A549 (cell line): ENCODE measurements at regions not wholly inside any gene's neighbourhood (a gene's known extent, or its start where the extent isn't known, plus 50 kb on each side); places are given as distances from the start of the nearest gene placed in this dataset.

Source experiments
- ATAC-seq, 2 experiments: fragments of 200-7000 bp in 1 of 2; fragments of >200 bp in 1 of 2; cut with Nextera tagmentation in 1 of 2; cut with Tn5 transposase in 1 of 2; 3 replicates each; pipeline versions ENCODE4 v1.8.0 to v1.9.1; 2018 to 2020; ENCODE audit warnings: mild to moderate bottlenecking in 1 of 2, moderate library complexity in 1 of 2
- CTCF ChIA-PET: fragments of 300-600 bp; sonication (Branson Sonifier 250); formaldehyde crosslinking; extraction: SDS; loops from one replicate; lab custom pipeline; 2021; ENCODE audit warnings: antibody characterized with exemption, inconsistent platforms; lab: Yijun Ruan, JAX
- POLR2A ChIA-PET: fragments of 350-600 bp; formaldehyde crosslinking; extraction: SDS; loops from one replicate; lab custom pipeline; 2021; ENCODE audit warnings: antibody characterized with exemption, inconsistent platforms; lab: Yijun Ruan, JAX
- DNase-seq, 2 experiments: peaks; one replicate each; pipeline versions ENCODE4 v3.0.0 to v3.0.0-alpha.2; 2011 to 2016; ENCODE audit warnings: low read depth in 1 of 2, low spot score in 1 of 2
- FAIRE-seq: peaks from 2 replicates; lab custom pipeline; 2011; peaks lifted over from hg19 to GRCh38; lab: Jason Lieb, UNC
- H3K27ac ChIP-seq, 2 experiments: fragments of >200 bp; sonication (Bioruptor Twin); formaldehyde crosslinking; 3 replicates each; pipeline ENCODE4 v1.5.1; 2016 to 2017
- H3K4me1 ChIP-seq: fragments of >200 bp; sonication (Bioruptor Twin); formaldehyde crosslinking; 3 replicates; pipeline ENCODE4 v1.6.1; 2016
- H3K4me2 ChIP-seq: fragments of >200 bp; sonication (Bioruptor Twin); formaldehyde crosslinking; 3 replicates; pipeline ENCODE4 v1.6.1; 2016
- H3K4me3 ChIP-seq: fragments of >200 bp; sonication (Bioruptor Twin); formaldehyde crosslinking; 3 replicates; pipeline ENCODE4 v1.5.1; 2016
- H3K9me3 ChIP-seq: fragments of >200 bp; sonication (Bioruptor Twin); formaldehyde crosslinking; 3 replicates; pipeline ENCODE4 v1.6.1; 2016
- BCL3 ChIP-seq: fragments of >200 bp; sonication (Bioruptor Twin); formaldehyde crosslinking; IDR thresholded peaks from 3 replicates; pipeline ENCODE4 v1.6.1; 2016
- CBX8 ChIP-seq: fragments of 200-600 bp; sonication (generic); IDR thresholded peaks from 2 replicates; pipeline ENCODE4 v1.6.1; 2016
- CHD4 ChIP-seq: fragments of 200-600 bp; sonication (generic); IDR thresholded peaks from 2 replicates; pipeline ENCODE4 v1.6.1; 2016; ENCODE audit warnings: antibody characterized with exemption, mild to moderate bottlenecking, borderline replicate concordance
- EHF ChIP-seq: fragments of 250-450 bp; sonication (Bioruptor Pico); IDR thresholded peaks from 2 replicates; pipeline ENCODE4 v1.5.0; 2020; ENCODE audit warnings: mild to moderate bottlenecking
- EHMT2 ChIP-seq: fragments of 200-600 bp; sonication (generic); IDR thresholded peaks from 2 replicates; pipeline ENCODE4 v1.6.1; 2016; ENCODE audit warnings: antibody characterized with exemption, low read depth, mild to moderate bottlenecking, moderate library complexity
- ELK1 ChIP-seq: fragments of 150-350 bp; IDR thresholded peaks from 2 replicates; pipeline ENCODE4 v1.6.1; 2014; ENCODE audit warnings: low read depth, mild to moderate bottlenecking, low read length
- ESRRA ChIP-seq: fragments of 150-350 bp; IDR thresholded peaks from 2 replicates; pipeline ENCODE4 v1.6.1; 2014; ENCODE audit warnings: mild to moderate bottlenecking, low read length, borderline replicate concordance
- HEYL ChIP-seq: fragments of 250-450 bp; sonication (Bioruptor Pico); IDR thresholded peaks from 2 replicates; pipeline ENCODE4 v1.8.0; 2021; ENCODE audit warnings: mild to moderate bottlenecking, moderate library complexity
- HMGXB4 ChIP-seq: fragments of 250-450 bp; sonication (Bioruptor Pico); IDR thresholded peaks from 2 replicates; pipeline ENCODE4 v1.5.0; 2021; ENCODE audit warnings: mild to moderate bottlenecking, moderate library complexity, borderline replicate concordance
- HOXB13 ChIP-seq: fragments of 250-450 bp; sonication (Bioruptor Pico); IDR thresholded peaks from 2 replicates; pipeline ENCODE4 v1.5.0; 2020; ENCODE audit warnings: low read depth, mild to moderate bottlenecking, moderate library complexity
- JUN ChIP-seq, 2 experiments: fragments of >200 bp; sonication (Bioruptor Twin); formaldehyde crosslinking; IDR thresholded peaks; 2 replicates in 1 of 2; 3 replicates in 1 of 2; pipeline ENCODE4 v1.6.1; 2016 to 2017
- JUNB ChIP-seq: fragments of >200 bp; sonication (Bioruptor Twin); formaldehyde crosslinking; IDR thresholded peaks from 2 replicates; pipeline ENCODE4 v1.6.1; 2016
- KDM1A ChIP-seq: fragments of 200-600 bp; sonication (generic); IDR thresholded peaks from 2 replicates; pipeline ENCODE4 v1.6.1; 2016; ENCODE audit warnings: low read depth, mild to moderate bottlenecking
- MAFK ChIP-seq: fragments of 450-650 bp; IDR thresholded peaks from 2 replicates; pipeline ENCODE4 v1.6.1; 2014; ENCODE audit not compliant: partially characterized antibody
- MAZ ChIP-seq: fragments of 150-350 bp; IDR thresholded peaks from 2 replicates; pipeline ENCODE4 v1.6.1; 2014; ENCODE audit warnings: antibody characterized with exemption, low read depth, low read length, borderline replicate concordance
- MYC ChIP-seq: IDR thresholded peaks from 2 replicates; pipeline ENCODE4 v1.6.1; 2012; ENCODE audit warnings: mild to moderate bottlenecking, inconsistent platforms, low read length, improper control_type of control experiment, borderline replicate concordance
- NFE2L2 ChIP-seq: fragments of 150-350 bp; conservative IDR thresholded peaks from 2 replicates; pipeline ENCODE4 v1.6.1; 2014; ENCODE audit warnings: low read length
- NR3C1 ChIP-seq: fragments of >200 bp; sonication (Bioruptor Twin); formaldehyde crosslinking; IDR thresholded peaks from 3 replicates; pipeline ENCODE4 v1.6.1; 2017
- POLR2A ChIP-seq: IDR thresholded peaks from 2 replicates; pipeline ENCODE4 v1.6.1; 2012; ENCODE audit warnings: mild to moderate bottlenecking, low read length
- POLR2AphosphoS2 ChIP-seq: conservative IDR thresholded peaks from 2 replicates; pipeline ENCODE4 v1.6.1; 2012; ENCODE audit warnings: low read length, improper control_type of control experiment, inconsistent platforms
- RAD21 ChIP-seq, 2 experiments: fragments of >200 bp in 1 of 2; sonication (Bioruptor Twin) in 1 of 2; formaldehyde crosslinking in 1 of 2; IDR thresholded peaks in 1 of 2; conservative IDR thresholded peaks in 1 of 2; 2 replicates in 1 of 2; 3 replicates in 1 of 2; pipeline ENCODE4 v1.6.1; 2012 to 2018; ENCODE audit warnings: inconsistent platforms in 1 of 2
- REST ChIP-seq: fragments of 200-600 bp; sonication (generic); IDR thresholded peaks from 2 replicates; pipeline ENCODE4 v1.6.1; 2016; ENCODE audit warnings: antibody characterized with exemption, mild to moderate bottlenecking, moderate library complexity
- RNF2 ChIP-seq: fragments of 200-600 bp; sonication (generic); IDR thresholded peaks from 2 replicates; pipeline ENCODE4 v1.6.1; 2016; ENCODE audit warnings: low read depth, mild to moderate bottlenecking, antibody characterized with exemption, moderate library complexity, borderline replicate concordance
- TP53 ChIP-seq: fragments of 250-450 bp; sonication (Bioruptor Pico); IDR thresholded peaks from 2 replicates; pipeline ENCODE4 v1.5.0; 2021; ENCODE audit warnings: mild to moderate bottlenecking, moderate library complexity
- ZNF302 ChIP-seq: fragments of 250-450 bp; sonication (Bioruptor Pico); IDR thresholded peaks from 2 replicates; pipeline ENCODE4 v1.9.0; 2021; ENCODE audit warnings: inconsistent platforms, mild to moderate bottlenecking, moderate library complexity
- ZSCAN20 ChIP-seq: fragments of 250-450 bp; sonication (Bioruptor Pico); IDR thresholded peaks from 2 replicates; pipeline ENCODE4 v1.8.0; 2022; ENCODE audit warnings: mild to moderate bottlenecking, moderate library complexity
- WGBS: methylation state at CpG from one replicate; pipeline ENCODE4 v1.1.6; 2017; ENCODE audit errors: missing lambda C conversion rate; 5-methylcytosine and 5-hydroxymethylcytosine counted together
- TF ChIP-seq, protein P1 (sequence below): IDR thresholded peaks from 2 replicates; pipeline ENCODE4 v1.6.1; 2012; ENCODE audit warnings: low read depth, borderline replicate concordance

- POLR2A ChIA-PET = no interaction called here
- Histone ChIP-seq H3K4me2 (no peak overlapping the region), H3K27ac (no peak overlapping the region), H3K4me1 (peaks cover 9% of the 10 kb centered on the region; the same call in 1 of the 3 replicates), H3K4me3 (no peak overlapping the region), H3K9me3 (no peaks in the 10 kb centered on the region)
- CTCF ChIA-PET = no interaction called here
- ATAC-seq (no peak), FAIRE-seq (no peak), DNase-seq (no peak)
- 83% methylated on average over 14 of the region's 18 CpGs for WGBS
- TF ChIP-seq POLR2A (no peak), JUNB (no peak), NFE2L2 (no peak), KDM1A (no peak), EHMT2 (no peak), HMGXB4 (no peak), RAD21 (conservative IDR thresholded peaks at IDR 0.05 in 1 of 2, IDR thresholded peaks at IDR 0.05 in 1 of 2) (no peak), HOXB13 (CRISPR knock-in tag) (no peak), MAFK (no peak), JUN (IDR thresholded peaks at IDR 0.05) (no peak), ESRRA (no peak), CBX8 (no peak), EHF (no peak), POLR2AphosphoS2 (no peak), CHD4 (no peak), ZSCAN20 (no peak), HEYL (CRISPR knock-in tag) (no peak), ZNF302 (CRISPR knock-in tag) (no peak), BCL3 (no peak)
- TF ChIP-seq, protein P1, sequence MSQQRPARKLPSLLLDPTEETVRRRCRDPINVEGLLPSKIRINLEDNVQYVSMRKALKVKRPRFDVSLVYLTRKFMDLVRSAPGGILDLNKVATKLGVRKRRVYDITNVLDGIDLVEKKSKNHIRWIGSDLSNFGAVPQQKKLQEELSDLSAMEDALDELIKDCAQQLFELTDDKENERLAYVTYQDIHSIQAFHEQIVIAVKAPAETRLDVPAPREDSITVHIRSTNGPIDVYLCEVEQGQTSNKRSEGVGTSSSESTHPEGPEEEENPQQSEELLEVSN = no peak
These were observed 1223.9 kb downstream of the BRD1 start for GRCh38 chr22:48603621-48604320.

GRCh38 chr22:48602805-48603518 lies 1224.7 kb downstream of the BRD1 start:
- DNase-seq (no peak), FAIRE-seq (no peak), ATAC-seq (no peak)
- WGBS = 68% methylated on average over 9 of the region's 26 CpGs
- ChIA-PET POLR2A (no interaction called here), CTCF (no interaction called here)
- Histone ChIP-seq H3K4me3 (no peak overlapping the region), H3K4me2 (no peak overlapping the region), H3K27ac (no peak overlapping the region), H3K9me3 (no peaks in the 10 kb centered on the region), H3K4me1 (peaks cover 9% of the 10 kb centered on the region; the same call in 1 of the 3 replicates)
- TF ChIP-seq MAZ (no peak), NR3C1 (no peak), TP53 (CRISPR knock-in tag) (no peak), REST (no peak), ELK1 (no peak), HOXB13 (CRISPR knock-in tag) (no peak), RNF2 (no peak), HEYL (CRISPR knock-in tag) (no peak), JUN (IDR thresholded peaks at IDR 0.05) (no peak), MYC (no peak)
